ENCODE measurements at regions not wholly inside any gene's neighbourhood (a gene's known extent, or its start where the extent isn't known, plus 50 kb on each side); places are given as distances from the start of the nearest gene placed in this dataset.
"Not testable (repeated sequence)": the region's sequence is repeated elsewhere in the genome, so short reads cannot be mapped to it uniquely, and the experiment has no call there.

GRCh38 chr1:177425199-177425598 lies 254.4 kb downstream of the BRINP2 start:
- Histone ChIP-seq H3K27ac (ENCODE audit: low read depth) (no peak overlapping the region), H3K36me3 (ENCODE audit: insufficient read depth) (no peaks in the 10 kb centered on the region), H3K4me1 (ENCODE audit: insufficient read depth) (no peaks in the 10 kb centered on the region), H3K4me3 (ENCODE audit: low read depth, low read length) (no peak overlapping the region)
- WGBS, result 96% methylated on average over 8 of the region's 8 CpGs
- DNase-seq (ENCODE audit: extremely low spot score), result no peak

- no peak overlapping the region for H3K4me3 ChIP-seq (ENCODE audit: low read depth, low read length)
- no peaks in the 10 kb centered on the region for H3K36me3 ChIP-seq (ENCODE audit: insufficient read depth)
- no peak overlapping the region for H3K27ac ChIP-seq (ENCODE audit: low read depth)
These were observed 254.0 kb downstream of the BRINP2 start for GRCh38 chr1:177424744-177425143.

GRCh38 chr1:177423090-177423489 lies 252.3 kb downstream of the BRINP2 start:
- H3K4me3 ChIP-seq (ENCODE audit: low read depth, low read length), result no peak overlapping the region
- H3K36me3 ChIP-seq (ENCODE audit: insufficient read depth), result no peaks in the 10 kb centered on the region
- no peaks in the 10 kb centered on the region for H3K4me1 ChIP-seq (ENCODE audit: insufficient read depth)
- DNase-seq (ENCODE audit: extremely low spot score), result no peak
- H3K27ac ChIP-seq (ENCODE audit: low read depth), result no peak overlapping the region
- 21% methylated on average over 2 of the region's 2 CpGs for WGBS

More at GRCh38 chr1:177424744-177425143, 254.0 kb downstream of the BRINP2 start:
- no peaks in the 10 kb centered on the region for H3K4me1 ChIP-seq (ENCODE audit: insufficient read depth)
- DNase-seq (ENCODE audit: extremely low spot score), result no peak

- no peaks in the 10 kb centered on the region for H3K4me1 ChIP-seq (ENCODE audit: insufficient read depth)
- 58% methylated on average over 3 of the region's 3 CpGs for WGBS
- H3K4me3 ChIP-seq (ENCODE audit: low read depth, low read length), result no peak overlapping the region
- H3K36me3 ChIP-seq (ENCODE audit: insufficient read depth), result no peaks in the 10 kb centered on the region
- no peak for DNase-seq (ENCODE audit: extremely low spot score)
- no peak overlapping the region for H3K27ac ChIP-seq (ENCODE audit: low read depth)
These were observed 243.3 kb downstream of the BRINP2 start for GRCh38 chr1:177413982-177414596.

GRCh38 chr1:177411381-177411780 lies 240.6 kb downstream of the BRINP2 start:
- 25% methylated on average over 3 of the region's 3 CpGs for WGBS
- no peak overlapping the region for H3K4me3 ChIP-seq (ENCODE audit: low read depth, low read length)
- H3K4me1 ChIP-seq (ENCODE audit: insufficient read depth), result no peaks in the 10 kb centered on the region
- no peak overlapping the region for H3K27ac ChIP-seq (ENCODE audit: low read depth)
- no peak for DNase-seq (ENCODE audit: extremely low spot score)
- no peaks in the 10 kb centered on the region for H3K36me3 ChIP-seq (ENCODE audit: insufficient read depth)

- H3K4me3 ChIP-seq (ENCODE audit: low read depth, low read length), result no peak overlapping the region
- 63% methylated on average over 5 of the region's 5 CpGs for WGBS
- H3K36me3 ChIP-seq (ENCODE audit: insufficient read depth), result no peaks in the 10 kb centered on the region
- no peak for DNase-seq (ENCODE audit: extremely low spot score)
- no peak overlapping the region for H3K27ac ChIP-seq (ENCODE audit: low read depth)
- no peaks in the 10 kb centered on the region for H3K4me1 ChIP-seq (ENCODE audit: insufficient read depth)
These were observed 239.5 kb downstream of the BRINP2 start for GRCh38 chr1:177410179-177410766.

- H3K27ac ChIP-seq (ENCODE audit: low read depth); H3K36me3 ChIP-seq (ENCODE audit: insufficient read depth); DNase-seq (ENCODE audit: extremely low spot score); H3K4me3 ChIP-seq (ENCODE audit: low read depth, low read length); H3K4me1 ChIP-seq (ENCODE audit: insufficient read depth): not testable (repeated sequence)
- 79% methylated on average over 14 of the region's 14 CpGs for WGBS
These were observed 235.6 kb downstream of the BRINP2 start for GRCh38 chr1:177406323-177406722.

GRCh38 chr1:177392336-177392735 lies 221.6 kb downstream of the BRINP2 start:
- WGBS, result 87% methylated on average over 3 of the region's 3 CpGs

GRCh38 chr1:177385760-177386698 lies 215.3 kb downstream of the BRINP2 start:
- no peak for DNase-seq (ENCODE audit: extremely low spot score)
- H3K36me3 ChIP-seq (ENCODE audit: insufficient read depth), result no peaks in the 10 kb centered on the region
- no peaks in the 10 kb centered on the region for H3K4me1 ChIP-seq (ENCODE audit: insufficient read depth)
- H3K27ac ChIP-seq (ENCODE audit: low read depth), result no peak overlapping the region
- H3K4me3 ChIP-seq (ENCODE audit: low read depth, low read length), result no peak overlapping the region
- WGBS, result 67% methylated on average over 5 of the region's 5 CpGs

More at GRCh38 chr1:177392336-177392735, 221.6 kb downstream of the BRINP2 start:
- H3K36me3 ChIP-seq (ENCODE audit: insufficient read depth), result no peaks in the 10 kb centered on the region
- H3K27ac ChIP-seq (ENCODE audit: low read depth), result no peak overlapping the region
- DNase-seq (ENCODE audit: extremely low spot score), result no peak
- no peaks in the 10 kb centered on the region for H3K4me1 ChIP-seq (ENCODE audit: insufficient read depth)
- H3K4me3 ChIP-seq (ENCODE audit: low read depth, low read length), result no peak overlapping the region

- no peak overlapping the region for H3K4me3 ChIP-seq (ENCODE audit: low read depth, low read length)
- WGBS, result 63% methylated on average over 3 of the region's 3 CpGs
These were observed 213.7 kb downstream of the BRINP2 start for GRCh38 chr1:177384461-177384860.

GRCh38 chr1:177383715-177384114 lies 213.0 kb downstream of the BRINP2 start:
- H3K4me3 ChIP-seq (ENCODE audit: low read depth, low read length), result no peak overlapping the region
- DNase-seq (ENCODE audit: extremely low spot score), result no peak
- no peak overlapping the region for H3K27ac ChIP-seq (ENCODE audit: low read depth)
- H3K4me1 ChIP-seq (ENCODE audit: insufficient read depth), result no peaks in the 10 kb centered on the region
- no peaks in the 10 kb centered on the region for H3K36me3 ChIP-seq (ENCODE audit: insufficient read depth)
- WGBS, result 95% methylated on average over 1 of the region's 1 CpG

More at GRCh38 chr1:177384461-177384860, 213.7 kb downstream of the BRINP2 start:
- H3K36me3 ChIP-seq (ENCODE audit: insufficient read depth), result no peaks in the 10 kb centered on the region
- no peak overlapping the region for H3K27ac ChIP-seq (ENCODE audit: low read depth)
- no peaks in the 10 kb centered on the region for H3K4me1 ChIP-seq (ENCODE audit: insufficient read depth)
- no peak for DNase-seq (ENCODE audit: extremely low spot score)

GRCh38 chr1:177377866-177378265 lies 207.1 kb downstream of the BRINP2 start:
- no peaks in the 10 kb centered on the region for H3K36me3 ChIP-seq (ENCODE audit: insufficient read depth)
- 58% methylated on average over 2 of the region's 2 CpGs for WGBS
- DNase-seq (ENCODE audit: extremely low spot score), result no peak
- no peak overlapping the region for H3K4me3 ChIP-seq (ENCODE audit: low read depth, low read length)
- H3K4me1 ChIP-seq (ENCODE audit: insufficient read depth), result no peaks in the 10 kb centered on the region
- H3K27ac ChIP-seq (ENCODE audit: low read depth), result no peak overlapping the region

- Histone ChIP-seq H3K4me1 (ENCODE audit: insufficient read depth) (no peaks in the 10 kb centered on the region), H3K4me3 (ENCODE audit: low read depth, low read length) (no peak overlapping the region), H3K36me3 (ENCODE audit: insufficient read depth) (no peaks in the 10 kb centered on the region), H3K27ac (ENCODE audit: low read depth) (no peak overlapping the region)
- DNase-seq (ENCODE audit: extremely low spot score), result no peak
These were observed 197.5 kb downstream of the BRINP2 start for GRCh38 chr1:177368255-177368654.

- Histone ChIP-seq H3K36me3 (ENCODE audit: insufficient read depth) (no peaks in the 10 kb centered on the region), H3K27ac (ENCODE audit: low read depth) (no peak overlapping the region), H3K4me3 (ENCODE audit: low read depth, low read length) (no peak overlapping the region), H3K4me1 (ENCODE audit: insufficient read depth) (no peaks in the 10 kb centered on the region)
- DNase-seq (ENCODE audit: extremely low spot score), result no peak
- WGBS, result 56% methylated on average over 2 of the region's 2 CpGs
These were observed 195.3 kb downstream of the BRINP2 start for GRCh38 chr1:177366091-177366490.

All from urinary bladder (tissue), 3 donors.